Esophagus muscularis mucosa (tissue), 3 donors: ENCODE measurements at regions not wholly inside any gene's neighbourhood (a gene's known extent, or its start where the extent isn't known, plus 50 kb on each side); places are given as distances from the start of the nearest gene placed in this dataset.

Experiments
- CTCF ChIP-seq, 3 experiments: fragments of 200-600 bp in 2 of 3; fragments of 450-650 bp in 1 of 3; sonication (generic) in 2 of 3; IDR thresholded peaks; one replicate each; pipeline ENCODE4 v1.5.1; 2017 to 2019; ENCODE audit warnings: antibody characterized with exemption in 3 of 3, mild to moderate bottlenecking in 2 of 3, moderate library complexity in 1 of 3
- POLR2A ChIP-seq: fragments of 450-650 bp; IDR thresholded peaks from one replicate; pipeline ENCODE4 v1.6.1; 2017; ENCODE audit warnings: antibody characterized with exemption, moderate library complexity, mild to moderate bottlenecking, low read depth

- TF ChIP-seq CTCF (IDR thresholded peaks at IDR 0.05) (no peak), POLR2A (no peak)
These were observed 65.9 kb upstream of the ARHGAP5 start for GRCh38 chr14:32011225-32011624.
